ENCODE measurements at regions not wholly inside any gene's neighbourhood (a gene's known extent, or its start where the extent isn't known, plus 50 kb on each side); places are given as distances from the start of the nearest gene placed in this dataset.
A peak's percentile ranks its signal among the peaks of the same experiment; 100 is the strongest.

DNA sequence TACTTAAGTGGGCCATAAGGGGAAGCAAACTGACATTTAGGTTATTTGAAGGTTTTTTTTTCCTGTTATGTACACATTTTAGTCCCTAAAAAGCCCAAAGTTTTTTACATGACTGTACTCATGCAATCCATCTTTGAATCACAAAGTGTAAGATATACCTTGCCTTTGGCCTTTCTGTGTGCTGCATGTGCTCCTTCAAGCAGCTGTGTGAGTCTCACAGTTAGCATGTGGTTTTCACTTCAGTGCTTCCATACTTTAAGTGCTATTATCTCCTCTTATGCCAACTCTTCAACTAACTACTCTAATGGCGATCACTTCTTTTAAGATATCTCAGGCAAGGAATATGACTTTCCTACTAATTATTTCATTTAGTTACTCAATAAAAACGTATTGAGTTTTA is 597.1 kb upstream of the ACVR2A start:
- no peak for DNase-seq

DNA sequence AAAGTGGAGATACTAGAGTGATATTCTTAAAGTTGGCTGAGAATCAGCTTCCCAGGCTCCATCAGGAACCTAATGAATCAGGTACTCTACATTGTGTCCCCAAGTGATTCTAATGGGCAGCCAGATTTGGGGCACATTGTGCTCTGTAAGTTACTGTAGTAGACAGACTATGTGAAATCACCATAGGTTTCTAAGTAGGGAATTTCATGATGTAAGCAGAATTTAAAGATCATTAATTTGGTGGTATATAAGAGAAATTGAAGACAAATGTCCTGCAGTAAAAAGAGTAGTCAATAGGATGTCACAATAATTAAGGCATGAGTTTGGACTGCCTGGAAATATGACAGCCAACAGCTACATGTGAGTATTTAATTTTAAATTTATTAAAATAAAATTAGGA is 602.4 kb upstream of the ACVR2A start:
- no peak for DNase-seq

DNA sequence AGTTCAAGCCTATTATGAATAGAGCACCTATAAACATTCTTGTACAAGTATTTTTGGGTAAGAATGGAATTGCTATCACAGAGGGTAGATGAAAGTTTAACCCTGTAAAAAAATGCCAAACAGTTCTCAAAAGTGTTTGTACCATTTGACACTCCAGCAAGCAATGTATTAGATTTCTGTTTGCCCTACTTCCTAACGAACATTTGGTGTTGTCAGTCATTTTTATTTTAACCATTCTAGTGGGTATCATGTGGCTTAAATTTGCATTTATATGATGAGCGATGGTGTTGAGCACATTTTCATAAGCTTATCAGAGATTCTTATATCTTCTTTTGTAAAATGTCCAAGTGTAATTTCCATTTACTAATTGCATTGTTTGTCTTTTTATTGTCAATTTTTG is 608.2 kb upstream of the ACVR2A start:
- no peak for DNase-seq

DNA sequence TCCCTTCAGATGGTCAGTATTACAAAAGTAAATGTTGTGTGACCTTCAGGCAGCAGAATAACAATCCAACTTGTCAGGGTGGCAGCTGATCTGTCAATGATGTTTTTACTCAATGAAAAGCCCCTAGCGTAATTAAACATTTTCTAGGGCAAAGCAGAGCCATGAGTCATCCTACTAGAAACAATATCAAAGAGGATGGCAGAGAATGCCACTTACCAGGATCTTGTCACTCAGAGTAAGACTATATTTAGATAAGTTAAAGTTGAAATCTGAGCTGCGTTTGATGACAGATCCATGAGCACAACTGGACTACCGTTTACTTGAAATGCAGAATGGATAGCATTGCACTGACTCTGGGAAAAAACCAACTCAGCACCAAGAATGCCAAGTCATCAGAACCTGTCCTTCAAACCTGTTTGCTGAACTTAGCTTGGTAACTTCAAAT is 612.6 kb upstream of the ACVR2A start:
- DNase-seq, result no peak

DNA sequence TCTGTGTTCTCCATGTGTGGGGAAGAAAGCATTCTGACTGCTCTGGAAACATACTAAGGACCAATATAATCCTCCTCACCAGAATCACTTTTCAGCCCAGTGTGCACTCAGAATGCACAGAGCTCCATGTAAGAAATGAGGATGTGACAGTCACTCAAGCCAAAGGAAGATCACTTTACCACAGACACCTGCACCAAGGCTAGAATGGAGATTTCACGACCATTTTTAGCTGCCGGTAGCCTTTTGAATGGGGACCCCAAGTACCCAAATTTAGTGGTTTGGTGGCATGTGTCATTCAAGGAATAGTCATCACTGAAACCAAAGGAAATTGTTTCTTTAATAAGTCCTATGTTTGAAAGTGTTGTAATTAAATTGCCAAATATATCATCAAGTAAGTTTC is 613.2 kb upstream of the ACVR2A start:
- no peak for DNase-seq

DNA sequence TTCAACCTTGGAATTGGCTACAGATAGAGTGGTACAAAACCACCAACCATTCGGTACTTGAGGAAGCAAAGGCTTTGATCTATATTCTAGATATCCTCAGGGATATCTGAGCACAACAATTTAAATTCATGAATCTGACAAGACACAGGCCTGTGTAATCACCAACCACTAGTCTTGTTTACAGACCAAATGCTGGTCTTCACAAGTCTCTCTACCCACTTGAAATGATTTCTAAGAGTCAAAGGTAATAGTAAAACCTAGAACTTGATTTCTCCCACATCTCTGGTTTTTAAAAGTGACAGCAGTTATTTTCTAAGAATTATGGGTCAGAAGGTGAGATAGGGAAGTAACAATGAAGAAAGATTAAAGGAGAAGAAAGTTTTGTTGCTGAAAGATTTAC is 613.7 kb upstream of the ACVR2A start:
- no peak for DNase-seq

DNA sequence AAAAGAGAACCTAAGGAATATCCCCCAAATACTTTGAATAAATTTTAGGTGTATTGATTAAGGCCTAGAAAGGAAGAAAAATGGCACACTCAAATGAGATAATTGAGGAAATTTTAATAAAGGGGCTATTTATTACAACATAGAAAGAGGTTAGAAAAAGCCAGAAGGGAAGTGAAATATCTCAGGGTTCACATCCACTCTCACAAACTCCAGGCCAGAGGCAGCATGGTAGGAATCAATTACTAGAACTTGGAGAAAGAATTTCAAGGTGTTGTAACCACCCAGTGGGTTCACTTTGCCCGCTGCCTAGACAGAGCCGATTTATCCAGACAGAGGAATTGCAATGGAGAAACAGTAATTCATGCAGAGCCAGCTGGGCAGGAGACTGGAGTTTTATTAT is 617.5 kb upstream of the ACVR2A start:
- DNase-seq, result no peak

DNA sequence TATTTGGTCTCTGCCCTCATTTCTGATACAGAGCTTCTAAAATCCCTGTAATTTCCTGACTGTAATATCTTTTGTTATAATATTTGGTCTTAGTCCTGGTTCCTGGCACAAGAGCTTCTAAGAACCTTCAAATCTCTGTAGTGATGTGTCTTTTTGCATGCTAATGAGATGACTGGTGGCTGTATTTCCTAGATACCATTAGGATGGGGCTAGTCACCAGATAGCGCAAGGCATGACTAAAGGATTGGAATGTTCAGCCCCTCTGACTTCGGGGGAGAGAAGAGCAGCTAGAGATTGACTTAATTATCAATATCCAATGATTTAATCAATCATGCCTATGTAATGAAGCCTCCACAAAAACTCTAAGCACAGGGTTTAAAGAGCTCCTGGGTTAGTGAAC is 620.8 kb upstream of the ACVR2A start:
- DNase-seq, result no peak

DNA sequence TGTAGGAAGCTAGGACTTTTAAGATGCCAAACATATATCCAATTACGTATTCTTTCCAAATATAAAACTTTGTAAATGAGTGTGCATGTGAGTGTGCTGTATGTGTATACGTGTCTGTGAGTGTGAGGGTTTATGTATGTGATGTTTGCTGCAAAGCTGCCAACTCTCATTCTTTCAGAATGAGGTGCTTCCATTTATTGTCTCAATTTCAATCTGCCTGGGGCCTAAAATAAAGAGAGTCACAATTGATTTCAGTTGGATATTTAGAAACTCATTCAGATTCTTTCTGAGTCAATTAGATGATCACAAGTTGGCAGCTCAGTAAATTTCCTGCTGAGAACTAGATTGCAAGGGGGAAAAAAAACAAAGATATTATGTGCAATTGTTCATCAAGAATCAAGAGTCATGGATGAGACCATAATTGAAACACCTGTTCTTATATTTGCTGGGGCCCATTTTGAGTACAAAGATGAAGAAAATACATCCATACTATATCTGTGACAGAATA is 621.2 kb upstream of the ACVR2A start:
- no peak for DNase-seq

DNA sequence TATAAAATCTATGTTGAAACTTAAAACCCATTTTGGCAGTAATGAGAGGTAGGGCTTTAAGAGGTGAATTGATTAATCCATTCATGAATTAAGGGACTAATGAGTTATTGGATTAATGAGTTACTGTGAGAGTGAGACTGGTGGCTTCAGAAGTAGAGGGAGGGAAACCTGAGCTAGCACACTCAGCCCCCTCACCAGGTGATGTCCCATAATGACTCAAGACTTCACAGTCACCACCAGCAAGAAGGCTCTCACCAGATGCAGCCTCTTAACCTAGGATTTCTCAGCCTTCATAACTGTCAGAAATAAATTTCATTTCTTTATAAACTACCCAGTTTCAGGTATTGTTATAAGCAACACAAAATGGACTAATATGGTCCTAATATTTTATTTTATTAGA is 621.7 kb upstream of the ACVR2A start:
- DNase-seq, result no peak

DNA sequence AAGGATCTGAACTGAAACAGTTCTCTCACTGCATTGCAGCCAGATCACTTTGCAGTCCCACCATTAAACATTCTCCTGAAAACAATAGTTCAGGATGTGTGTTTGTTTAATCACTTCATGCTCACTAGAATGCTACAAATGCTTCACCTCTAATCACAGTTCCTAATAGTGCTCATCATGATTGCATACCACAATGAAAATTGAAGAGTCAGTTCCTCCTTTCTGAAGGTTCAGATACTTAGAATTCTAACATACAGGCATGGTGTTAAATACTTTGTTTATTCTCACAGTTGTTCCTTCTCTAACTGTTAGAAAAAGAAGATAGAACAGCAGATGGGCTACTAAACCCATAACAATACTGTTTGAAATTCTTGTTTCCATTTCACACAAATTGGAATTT is 622.3 kb upstream of the ACVR2A start:
- no peak for DNase-seq

DNA sequence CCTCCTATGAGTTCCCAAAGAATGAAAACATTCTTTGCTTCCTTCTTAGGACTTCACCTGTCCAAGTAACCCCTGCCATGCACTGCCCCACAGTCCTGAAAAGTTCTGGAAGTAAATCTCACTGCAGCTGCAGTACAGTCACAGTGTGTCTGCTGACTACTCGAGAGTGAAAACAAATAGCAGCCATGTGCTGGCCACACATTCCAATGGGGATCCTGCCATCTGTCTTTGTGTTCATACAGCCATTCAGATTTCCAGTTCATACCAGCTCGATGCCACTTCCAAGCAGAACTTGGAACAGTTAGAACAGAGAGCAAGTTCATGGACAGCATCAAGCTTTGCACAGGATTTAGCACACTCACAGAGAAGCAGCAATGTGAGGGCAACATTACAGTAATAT is 629.9 kb upstream of the ACVR2A start:
- no peak for DNase-seq

DNA sequence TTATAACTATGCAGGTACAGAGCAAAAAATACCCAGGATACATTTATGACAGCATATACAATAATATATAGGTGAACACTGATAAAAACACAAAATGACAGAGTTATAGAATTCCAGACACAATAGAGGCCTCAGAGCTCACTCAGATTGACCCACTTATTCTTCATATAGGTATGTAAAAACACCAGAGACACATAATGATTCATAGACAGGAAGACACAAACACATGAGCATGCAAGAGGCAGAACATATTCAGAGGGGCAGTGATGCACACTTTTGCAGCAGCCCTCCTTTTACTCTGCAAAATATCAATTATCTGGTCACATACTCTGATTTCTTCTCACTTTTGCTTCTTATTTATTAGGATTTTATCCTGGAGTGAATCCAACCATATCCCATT is 633.3 kb upstream of the ACVR2A start:
- no peak for DNase-seq

DNA sequence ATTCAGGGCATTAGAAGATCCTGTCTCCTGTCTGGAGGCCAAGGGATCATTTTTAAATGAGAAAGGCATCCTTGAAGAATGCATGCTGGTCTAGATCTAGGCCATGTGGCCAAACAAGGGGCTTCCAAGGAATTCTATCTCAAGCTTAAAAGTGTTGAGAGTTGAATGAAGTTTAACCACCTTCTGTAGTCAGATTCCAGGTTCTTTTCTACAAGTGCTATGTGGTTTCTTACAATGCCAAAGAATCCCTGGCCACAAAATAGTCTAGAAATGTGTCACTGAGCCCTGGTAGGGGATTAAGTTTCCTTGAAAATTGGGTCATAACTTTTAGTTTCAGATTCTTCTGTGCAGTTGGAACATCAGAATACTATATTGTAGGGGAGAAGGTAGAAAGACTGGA is 640.7 kb upstream of the ACVR2A start:
- no peak for DNase-seq

DNA sequence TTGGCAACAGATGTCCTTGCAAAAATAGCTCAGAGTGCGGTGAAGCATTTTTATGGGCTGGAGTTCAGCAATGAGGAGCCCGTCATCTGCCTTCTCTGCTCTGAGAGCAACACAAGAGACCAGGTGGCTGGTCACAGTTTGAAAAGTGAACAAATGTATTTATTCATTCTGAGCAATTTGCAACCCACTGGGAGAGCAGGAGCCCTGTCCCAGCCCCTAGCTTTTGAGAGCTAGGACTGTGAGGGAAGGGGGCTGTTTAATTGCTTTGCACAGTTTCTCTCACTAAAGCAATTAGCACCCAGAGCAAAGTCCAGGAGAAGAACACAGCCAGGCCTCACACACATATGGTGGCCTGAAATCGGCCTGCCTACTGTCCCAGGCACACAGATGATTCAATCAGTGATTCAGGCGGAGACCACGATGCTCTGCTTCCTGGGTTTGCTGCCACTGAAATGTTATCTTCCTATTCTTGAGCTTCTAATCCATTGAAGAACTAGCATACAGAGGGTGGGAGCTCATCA is 646.1 kb upstream of the ACVR2A start:
- no peak for DNase-seq

DNA sequence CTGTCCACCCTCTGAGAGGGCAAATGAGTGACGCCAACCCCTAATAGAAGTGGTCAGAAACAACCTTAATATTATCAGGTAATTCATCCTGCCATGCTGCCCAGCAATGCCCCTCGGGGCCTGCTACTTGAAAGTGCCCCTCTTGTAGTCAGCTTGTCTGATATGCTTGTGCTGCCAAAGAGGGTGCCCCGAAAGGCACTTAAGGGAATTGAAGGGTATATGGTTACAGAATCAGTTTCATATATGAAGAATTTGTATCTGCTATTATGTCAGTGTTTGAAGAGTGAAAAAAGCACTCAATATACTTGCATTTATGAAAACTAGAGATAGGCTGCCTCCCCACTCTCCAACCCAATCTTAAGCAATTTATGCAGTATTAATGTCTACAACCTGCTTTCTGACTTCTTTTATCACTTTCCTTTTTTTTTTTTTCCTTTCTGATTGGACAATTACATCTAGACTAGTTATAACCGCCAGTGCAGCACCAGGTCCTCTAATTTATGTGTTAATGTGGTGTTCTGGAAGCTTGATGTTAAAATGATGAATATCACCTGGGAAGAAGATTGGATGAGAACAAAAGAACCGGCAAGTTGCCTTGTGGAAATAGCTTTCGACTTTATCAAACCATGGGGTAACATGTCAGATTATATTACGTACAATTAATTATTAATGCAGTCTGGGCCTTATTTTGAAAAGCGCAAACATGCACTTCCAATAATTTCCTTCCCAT is 646.9 kb upstream of the ACVR2A start:
- DNase-seq, result no peak

DNA sequence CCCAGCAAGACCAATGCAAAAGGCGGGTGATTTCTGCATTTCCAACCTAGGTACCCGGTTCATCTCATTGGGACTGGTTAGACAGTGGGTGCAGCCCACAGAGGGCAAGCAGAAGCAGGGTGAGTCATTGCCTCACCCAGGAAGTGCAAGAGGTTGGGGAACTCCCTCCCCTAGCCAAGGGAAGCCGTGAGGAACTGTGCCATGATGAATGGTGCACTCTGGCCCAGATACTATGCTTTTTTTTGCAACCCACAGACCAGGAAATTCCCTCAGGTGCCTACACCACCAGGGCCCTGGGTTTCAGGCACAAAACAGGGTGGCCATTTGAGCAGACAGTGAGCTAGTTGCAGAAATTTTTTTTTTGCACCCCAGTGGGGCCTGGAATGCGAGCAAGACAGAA is 662.6 kb upstream of the ACVR2A start:
- no peak for DNase-seq

DNA sequence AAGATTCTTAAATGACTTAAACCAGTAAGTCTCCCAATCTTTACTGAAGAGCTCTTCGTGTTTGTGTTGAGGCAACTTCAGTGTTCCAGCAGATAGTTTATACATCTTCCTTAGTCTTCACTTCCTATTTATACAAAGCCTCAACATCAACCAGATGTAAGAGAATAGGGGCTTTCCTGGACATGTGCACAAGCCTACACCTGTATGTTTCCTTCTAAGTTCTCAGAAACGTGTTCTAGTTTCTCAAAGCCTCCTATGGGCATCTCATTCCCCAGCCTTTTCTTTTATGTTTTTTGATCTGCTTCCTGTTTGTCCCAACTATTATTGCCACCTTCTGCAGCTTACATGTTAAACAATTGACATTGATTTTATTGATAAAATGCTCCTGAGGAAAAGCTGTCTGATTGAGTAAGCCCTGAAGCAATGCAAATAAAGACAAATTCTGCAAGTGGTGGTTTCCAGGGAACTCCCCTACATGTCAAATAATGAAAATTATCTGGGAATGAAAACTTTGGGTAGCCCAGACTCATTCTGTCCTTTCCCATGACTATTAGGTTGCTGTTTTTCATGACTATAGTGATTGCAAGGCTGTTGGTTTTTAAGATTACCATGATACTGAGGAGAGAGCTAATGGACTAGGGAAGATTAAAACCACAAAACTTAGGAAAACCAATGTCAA is 663.3 kb upstream of the ACVR2A start:
- DNase-seq, result no peak

DNA sequence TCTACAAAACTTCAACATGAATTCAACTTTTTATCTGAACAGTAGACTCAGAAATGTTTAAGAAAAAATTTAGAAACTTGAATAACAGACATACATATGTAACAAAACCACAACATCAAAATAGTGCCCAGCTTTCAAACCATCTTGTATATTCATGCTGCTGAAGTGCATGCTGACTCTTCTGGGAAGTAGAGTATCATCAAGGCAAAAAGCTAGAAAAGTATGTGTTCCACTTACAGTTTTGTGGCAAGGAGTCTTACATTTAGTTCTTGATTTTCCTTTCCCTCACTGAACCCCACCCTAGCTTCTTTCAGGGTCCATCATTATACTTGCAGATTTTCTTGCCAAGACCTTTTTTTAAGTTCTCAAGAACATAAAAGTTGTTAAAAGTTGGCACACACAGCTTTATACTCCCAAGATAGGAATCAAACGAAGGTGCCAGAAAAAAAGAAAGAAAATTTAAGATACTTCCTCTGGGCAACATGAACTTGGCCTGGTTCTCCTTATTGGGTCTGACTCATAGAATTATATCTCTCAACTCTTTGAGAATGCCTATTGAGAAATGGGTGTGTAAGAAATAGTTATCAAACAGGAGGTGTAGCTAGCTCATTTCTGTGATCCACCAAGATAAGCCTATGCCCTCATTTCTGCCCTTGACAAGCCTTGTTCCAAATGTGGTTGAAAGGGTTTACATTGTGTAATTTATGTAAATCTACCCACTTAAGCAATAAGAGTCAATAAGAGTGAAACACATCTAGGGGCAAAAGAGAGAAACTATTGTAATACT is 667.6 kb upstream of the ACVR2A start:
- peak; percentile 53 for DNase-seq

DNA sequence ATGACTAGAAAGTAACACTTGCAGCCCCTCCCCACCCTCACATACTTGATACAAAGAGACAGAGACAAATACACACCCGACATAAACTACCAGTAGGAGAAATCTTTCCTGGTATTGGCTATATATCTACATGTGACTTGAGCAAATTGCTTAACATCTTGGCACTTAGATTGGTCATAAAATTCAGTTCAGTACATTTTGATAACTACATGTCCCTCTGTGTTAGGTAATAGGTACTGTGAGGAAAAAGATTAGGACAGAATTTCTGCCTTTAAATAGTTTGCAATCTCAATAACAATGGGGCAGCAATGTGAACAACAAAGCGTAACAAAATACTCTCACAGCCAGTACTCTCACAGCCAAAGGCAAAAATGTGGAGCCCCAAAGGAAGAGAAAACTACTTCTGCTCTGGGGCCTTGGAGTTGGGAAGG is 670.0 kb upstream of the ACVR2A start:
- DNase-seq, result no peak

DNA sequence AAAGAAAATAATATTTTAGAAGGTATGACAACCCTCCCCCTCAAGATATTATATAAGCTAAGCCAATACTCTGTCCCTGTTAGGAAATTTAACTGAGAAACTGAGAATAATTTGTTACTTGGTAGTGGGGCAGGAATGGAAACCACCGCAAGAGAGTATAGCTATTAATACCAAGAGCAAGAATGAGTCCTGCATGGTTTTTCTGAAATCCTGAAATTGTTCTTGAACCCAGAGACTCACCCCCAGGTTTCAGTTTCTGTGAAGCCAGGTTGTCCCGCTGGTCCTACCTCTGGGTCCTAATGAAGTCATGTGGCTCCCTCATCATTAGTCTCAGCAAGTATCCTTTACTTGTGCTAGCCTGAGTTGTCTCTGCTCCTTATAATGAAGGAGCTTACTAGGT is 671.0 kb upstream of the ACVR2A start:
- DNase-seq, result no peak

DNA sequence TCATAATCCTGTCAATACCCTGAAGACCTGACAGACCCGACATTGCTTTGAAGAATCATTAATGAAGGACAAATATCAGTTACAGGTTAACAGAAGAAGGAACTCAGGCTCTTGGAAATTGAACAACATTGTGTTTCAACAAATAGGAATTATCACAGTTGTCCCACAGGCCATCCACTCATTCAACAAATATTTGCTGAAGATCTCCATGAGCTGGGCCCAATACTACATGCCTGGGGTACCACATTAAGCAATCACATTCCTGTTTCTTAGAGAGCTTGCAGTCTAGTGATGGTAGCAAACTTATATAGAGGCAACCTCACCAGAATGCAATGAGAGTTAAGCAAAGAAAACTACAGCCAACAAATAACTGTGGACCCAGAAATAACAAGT is 671.6 kb upstream of the ACVR2A start:
- no peak for DNase-seq

DNA sequence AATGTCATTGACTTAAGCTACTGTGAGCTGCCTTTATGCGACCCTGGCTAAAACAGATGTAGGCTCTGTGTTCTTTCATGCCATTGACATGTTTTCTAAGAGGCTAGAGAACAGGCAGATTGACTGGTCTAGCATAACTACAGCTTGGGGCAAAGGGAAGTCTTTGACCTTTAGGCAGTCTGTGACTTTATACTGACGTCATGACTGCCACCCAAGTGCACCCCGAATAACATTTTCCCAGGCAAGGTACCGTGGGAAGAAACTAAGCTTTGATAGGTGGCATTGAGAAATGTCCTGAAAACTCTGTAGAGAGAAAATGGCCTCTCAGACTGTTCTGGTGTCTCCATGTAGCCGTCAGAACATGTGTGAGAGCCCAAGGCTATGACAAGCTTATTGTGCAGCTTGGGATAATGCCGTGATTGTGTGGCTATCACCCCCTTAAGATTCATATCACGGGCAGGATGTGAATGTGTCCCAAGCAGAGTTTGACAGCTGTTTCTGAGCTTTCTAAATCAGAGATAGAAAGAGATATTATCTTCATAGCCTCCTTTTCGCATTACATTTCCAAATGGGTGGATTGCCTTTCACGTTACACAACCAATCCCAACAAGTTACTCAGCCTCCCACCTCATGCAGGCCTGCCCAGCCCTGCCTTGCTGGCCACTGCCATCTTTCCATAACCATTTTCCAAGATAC is 672.2 kb upstream of the ACVR2A start:
- DNase-seq, result no peak
